AG10803 (cell line): ENCODE measurements at regions not wholly inside any gene's neighbourhood (a gene's known extent, or its start where the extent isn't known, plus 50 kb on each side); places are given as distances from the start of the nearest gene placed in this dataset.

ENCODE experiments used
- DNase-seq: peaks from one replicate; pipeline ENCODE4 v3.0.0; 2010; ENCODE audit warnings: low read depth
- H3K4me3 ChIP-seq: 2 replicates; pipeline ENCODE4 v1.5.1; 2011; ENCODE audit warnings: mild to moderate bottlenecking, low read length, control low read depth
- TF ChIP-seq, protein P1 (sequence below): conservative IDR thresholded peaks from 2 replicates; pipeline ENCODE4 v1.5.1; 2011; ENCODE audit warnings: mild to moderate bottlenecking, low read length, control low read depth, inconsistent platforms

DNA sequence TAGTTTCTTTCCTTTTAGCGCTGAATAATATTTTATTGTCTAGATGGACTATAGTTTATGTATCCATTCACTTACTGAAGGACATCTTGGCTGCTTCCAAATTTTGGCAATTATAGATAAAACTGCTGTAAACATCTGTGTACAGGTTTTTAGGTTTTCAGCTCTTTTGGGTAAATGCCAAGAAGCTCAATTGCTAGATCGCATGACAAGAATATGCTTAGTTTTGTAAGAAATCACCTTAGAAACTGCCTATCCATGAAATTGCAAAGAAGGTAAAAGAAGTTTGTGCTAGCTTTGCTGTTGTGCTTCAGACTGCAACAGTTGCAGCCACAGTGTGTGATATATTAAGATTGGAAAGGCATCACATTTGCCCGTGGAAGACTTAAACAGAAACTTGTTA is 103.2 kb upstream of the TNS3 start:
- no peak overlapping the region for H3K4me3 ChIP-seq
- no peak for DNase-seq
- TF ChIP-seq, protein P1, sequence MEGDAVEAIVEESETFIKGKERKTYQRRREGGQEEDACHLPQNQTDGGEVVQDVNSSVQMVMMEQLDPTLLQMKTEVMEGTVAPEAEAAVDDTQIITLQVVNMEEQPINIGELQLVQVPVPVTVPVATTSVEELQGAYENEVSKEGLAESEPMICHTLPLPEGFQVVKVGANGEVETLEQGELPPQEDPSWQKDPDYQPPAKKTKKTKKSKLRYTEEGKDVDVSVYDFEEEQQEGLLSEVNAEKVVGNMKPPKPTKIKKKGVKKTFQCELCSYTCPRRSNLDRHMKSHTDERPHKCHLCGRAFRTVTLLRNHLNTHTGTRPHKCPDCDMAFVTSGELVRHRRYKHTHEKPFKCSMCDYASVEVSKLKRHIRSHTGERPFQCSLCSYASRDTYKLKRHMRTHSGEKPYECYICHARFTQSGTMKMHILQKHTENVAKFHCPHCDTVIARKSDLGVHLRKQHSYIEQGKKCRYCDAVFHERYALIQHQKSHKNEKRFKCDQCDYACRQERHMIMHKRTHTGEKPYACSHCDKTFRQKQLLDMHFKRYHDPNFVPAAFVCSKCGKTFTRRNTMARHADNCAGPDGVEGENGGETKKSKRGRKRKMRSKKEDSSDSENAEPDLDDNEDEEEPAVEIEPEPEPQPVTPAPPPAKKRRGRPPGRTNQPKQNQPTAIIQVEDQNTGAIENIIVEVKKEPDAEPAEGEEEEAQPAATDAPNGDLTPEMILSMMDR: no peak

DNA sequence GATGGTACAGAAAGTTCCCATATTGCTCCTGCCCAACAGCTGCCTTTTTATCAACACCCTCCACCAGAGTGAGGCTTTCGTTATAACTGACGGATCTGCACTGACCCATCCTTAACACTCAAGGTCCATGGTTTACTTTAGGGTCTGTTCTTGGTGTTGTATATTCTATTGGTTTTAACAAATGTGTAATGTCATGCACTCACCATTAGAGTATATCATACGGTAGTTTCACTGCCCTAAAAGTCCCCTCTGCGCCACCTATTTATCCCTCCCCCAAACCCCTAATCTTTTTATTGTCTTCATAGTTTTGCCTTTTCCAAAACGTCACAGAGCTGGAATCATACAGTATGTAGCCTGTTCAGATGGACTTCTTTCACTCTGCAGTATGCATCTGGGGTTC is 102.8 kb upstream of the TNS3 start:
- H3K4me3 ChIP-seq: no peak overlapping the region
- TF ChIP-seq, protein P1: no peak
- DNase-seq: no peak

DNA sequence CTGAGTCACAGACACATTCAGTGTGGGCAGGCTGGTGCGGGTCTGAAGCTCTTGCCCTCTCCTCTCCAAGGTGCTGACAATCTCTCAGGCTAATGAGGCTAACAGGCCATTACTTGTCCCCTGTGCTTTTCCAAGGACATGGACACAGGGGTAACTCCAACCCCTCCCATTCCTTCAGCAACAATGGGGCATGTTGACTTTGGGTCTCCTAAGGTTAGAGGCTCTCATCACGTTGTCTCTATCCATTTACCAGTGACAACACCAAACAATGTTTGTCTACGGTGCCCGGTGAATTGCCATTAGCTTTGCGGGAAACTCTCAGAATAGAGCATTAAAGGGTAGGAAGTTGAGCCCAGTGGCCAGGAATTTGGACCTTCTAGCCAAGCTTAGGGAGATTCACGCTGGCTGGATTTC is 101.6 kb upstream of the TNS3 start:
- DNase-seq: no peak
- H3K4me3 ChIP-seq: no peak overlapping the region
- TF ChIP-seq, protein P1: no peak

DNA sequence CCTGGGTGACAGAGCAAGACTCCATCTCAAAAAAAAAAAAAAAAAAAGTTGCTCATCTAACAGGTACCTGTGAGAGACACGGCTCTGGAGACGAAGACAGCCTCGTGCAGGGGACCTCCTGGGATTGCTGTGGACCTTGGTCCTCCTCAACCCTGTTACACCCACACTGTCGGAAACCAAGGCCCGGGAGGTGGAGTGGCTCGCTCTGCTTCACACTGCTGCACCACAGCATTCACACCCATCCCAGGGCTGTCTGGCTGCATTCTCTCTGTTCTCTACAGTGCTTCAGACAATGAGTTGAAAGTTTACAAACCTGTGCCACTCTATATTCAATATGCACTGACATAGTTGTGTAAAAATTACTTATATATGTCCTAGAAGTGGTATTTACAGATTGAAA is 101.0 kb upstream of the TNS3 start:
- no peak overlapping the region for H3K4me3 ChIP-seq
- no peak for DNase-seq
- TF ChIP-seq, protein P1: no peak

DNA sequence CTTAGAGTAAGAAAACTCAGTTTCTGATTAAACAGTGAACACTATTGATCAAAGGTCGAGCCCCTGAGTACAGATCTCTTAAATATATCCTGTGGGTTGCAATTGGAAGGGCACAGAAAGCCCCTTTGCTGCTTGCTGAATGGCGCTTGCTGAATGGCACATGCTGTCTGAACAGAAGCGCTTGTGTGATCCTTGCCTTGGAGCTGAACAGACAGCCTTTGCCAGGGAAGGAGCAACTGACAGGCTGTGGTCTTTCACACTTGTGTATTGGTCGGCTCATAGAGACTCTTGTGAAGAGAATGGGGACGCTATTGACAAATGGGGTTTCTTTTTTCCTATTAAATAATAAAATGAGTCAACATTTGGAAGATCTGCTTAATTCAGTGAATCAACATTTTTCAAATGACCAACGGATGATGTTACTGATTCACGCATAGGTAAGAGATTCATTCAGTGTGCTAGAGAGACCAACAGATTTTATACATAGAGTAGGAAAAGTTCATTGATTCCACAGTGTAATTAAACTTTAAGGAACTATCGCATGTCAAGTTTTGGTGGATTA is 99.4 kb upstream of the TNS3 start:
- no peak for DNase-seq
- H3K4me3 ChIP-seq: no peak overlapping the region
- TF ChIP-seq, protein P1: no peak

DNA sequence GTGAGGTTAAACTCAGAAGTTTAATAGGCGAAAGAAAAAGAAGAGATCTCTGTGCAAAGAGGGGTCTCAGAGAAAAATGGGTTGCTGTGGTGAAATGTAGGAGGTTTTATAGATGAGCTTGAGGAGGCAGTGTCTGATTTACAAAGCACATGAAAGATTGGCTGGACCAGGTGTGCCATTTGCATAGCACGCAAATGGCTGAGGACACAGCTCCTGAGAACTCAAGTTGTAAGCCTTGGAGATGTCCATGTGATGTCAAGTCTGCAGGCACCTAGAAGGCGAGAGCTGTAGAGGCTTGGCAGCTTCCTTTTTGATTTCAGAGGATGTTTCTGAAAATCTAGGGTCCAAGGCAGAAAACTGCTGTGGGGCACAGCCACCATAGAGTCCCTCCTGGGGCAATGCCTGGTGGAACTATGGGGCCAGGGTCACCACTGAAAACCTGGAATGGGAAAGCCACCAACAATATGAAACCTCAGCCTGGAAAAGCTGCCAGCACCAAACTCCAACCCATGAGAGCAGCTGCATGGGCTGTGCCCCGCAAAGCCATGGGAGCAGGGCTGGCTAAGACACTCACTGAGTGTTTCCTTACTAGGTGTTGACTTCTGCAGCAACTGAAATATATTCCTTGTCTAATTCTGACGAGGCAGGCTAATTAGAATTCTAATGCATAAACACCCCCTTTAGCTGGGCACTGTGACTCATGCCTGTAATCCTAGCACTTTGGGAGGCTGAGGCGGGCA is 96.9 kb upstream of the TNS3 start:
- no peak for DNase-seq
- TF ChIP-seq, protein P1: no peak
- no peak overlapping the region for H3K4me3 ChIP-seq

DNA sequence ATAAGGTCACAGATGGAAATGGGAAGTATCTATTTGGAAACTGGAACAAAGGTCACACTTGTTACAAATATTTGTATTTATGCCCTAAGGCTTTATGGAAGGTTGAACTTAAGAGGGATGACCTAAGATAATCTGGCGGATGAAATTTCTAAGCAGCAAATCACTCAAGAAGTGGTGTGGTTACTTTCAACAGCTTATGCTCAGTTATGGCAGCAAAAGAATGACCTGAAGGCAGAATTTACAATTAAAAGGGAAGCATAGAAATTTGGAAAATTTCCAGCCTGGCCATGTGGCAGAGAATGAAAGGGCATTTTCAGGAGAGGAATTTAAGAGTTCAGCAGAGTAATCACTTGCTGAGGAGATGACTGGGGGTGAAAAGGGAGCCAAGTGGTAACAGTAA is 95.8 kb upstream of the TNS3 start:
- H3K4me3 ChIP-seq: no peak overlapping the region
- TF ChIP-seq, protein P1: no peak
- DNase-seq: peak; percentile 53
